NT2/D1 (cell line): ENCODE measurements at regions not wholly inside any gene's neighbourhood (a gene's known extent, or its start where the extent isn't known, plus 50 kb on each side); places are given as distances from the start of the nearest gene placed in this dataset.

Experiments
- DNase-seq: peaks from one replicate; pipeline ENCODE4 v3.0.0-alpha.2; 2011; ENCODE audit warnings: low read depth, low spot score
- H3K27me3 ChIP-seq: 2 replicates; pipeline ENCODE4 v1.6.0; 2011; ENCODE audit warnings: mild to moderate bottlenecking; ENCODE audit not compliant: insufficient read length, insufficient read depth
- H3K36me3 ChIP-seq: 2 replicates; pipeline ENCODE4 v1.6.1; 2011; ENCODE audit warnings: mild to moderate bottlenecking, low read length, mixed read lengths; ENCODE audit not compliant: insufficient read depth, insufficient read length
- H3K4me1 ChIP-seq: 2 replicates; pipeline ENCODE4 v1.5.1; 2011; ENCODE audit not compliant: insufficient read depth, insufficient read length
- H3K4me3 ChIP-seq: 2 replicates; pipeline ENCODE4 v1.5.1; 2011; ENCODE audit warnings: low read depth; ENCODE audit not compliant: insufficient read length
- H3K9ac ChIP-seq: 2 replicates; pipeline ENCODE4 v1.6.0; 2011; ENCODE audit warnings: low read depth; ENCODE audit not compliant: insufficient read length
- H3K9me3 ChIP-seq: 2 replicates; pipeline ENCODE4 v1.5.1; 2011; ENCODE audit warnings: mild to moderate bottlenecking, low read length; ENCODE audit not compliant: insufficient read depth
- SUZ12 ChIP-seq: IDR thresholded peaks from 2 replicates; pipeline ENCODE4 v1.6.1; 2011; ENCODE audit not compliant: insufficient read length, insufficient read depth; ENCODE audit errors: extremely low read depth
- YY1 ChIP-seq: IDR thresholded peaks from 2 replicates; pipeline ENCODE4 v1.6.1; 2011; ENCODE audit not compliant: insufficient read length, insufficient read depth
- ZNF274 ChIP-seq: IDR thresholded peaks from 2 replicates; pipeline ENCODE4 v1.6.1; 2011; ENCODE audit warnings: mild to moderate bottlenecking, low read depth, low read length

DNA sequence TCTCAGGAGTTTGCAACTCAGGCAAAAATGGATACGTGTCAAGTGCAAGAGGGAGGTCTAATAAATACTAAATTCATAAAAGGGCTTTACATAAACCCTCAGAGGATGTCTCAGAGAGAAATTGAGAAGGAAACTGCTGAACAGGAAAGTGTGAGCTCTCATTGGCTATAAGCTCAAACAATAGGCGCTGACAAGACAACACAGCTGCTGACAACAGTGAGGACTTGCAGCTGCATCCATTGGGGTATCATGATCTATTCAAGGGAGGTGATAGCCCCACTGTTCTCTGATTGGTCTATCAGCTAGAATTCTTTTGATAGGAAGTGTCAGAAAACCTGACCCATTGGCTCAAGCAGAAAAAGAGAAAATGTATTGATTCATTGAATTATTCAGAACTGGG, 187.2 kb downstream of the CBLN1 start:
- DNase-seq = no peak
- Histone ChIP-seq H3K4me3 (no peak overlapping the region), H3K4me1 (peaks cover 2% of the 10 kb centered on the region), H3K36me3 (no peaks in the 10 kb centered on the region), H3K9me3 (no peaks in the 10 kb centered on the region), H3K9ac (no peak overlapping the region), H3K27me3 (no peaks in the 10 kb centered on the region)
- TF ChIP-seq SUZ12 (no peak), YY1 (no peak)

DNA sequence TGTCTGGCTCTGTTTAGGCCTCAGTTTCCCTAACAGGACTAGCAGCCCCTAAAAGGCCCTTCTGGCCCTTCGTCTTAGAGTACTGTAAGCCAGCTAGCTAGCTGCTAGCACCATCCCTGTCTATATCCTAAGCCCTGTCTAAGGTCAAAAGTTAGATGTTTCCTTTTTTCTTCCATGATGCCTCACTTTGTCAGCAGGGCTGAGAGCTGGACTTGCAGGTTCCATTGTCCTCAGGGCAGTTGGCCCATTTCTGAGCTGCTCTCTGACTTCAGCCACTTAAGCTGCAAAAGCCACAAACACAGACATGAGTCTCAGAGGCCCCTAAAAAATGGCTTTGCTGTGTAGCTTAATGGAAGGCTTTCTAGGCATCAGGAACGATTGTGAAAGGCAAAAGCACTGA, 187.7 kb downstream of the CBLN1 start:
- Histone ChIP-seq H3K27me3 (no peaks in the 10 kb centered on the region), H3K9ac (no peak overlapping the region), H3K4me1 (peaks cover 2% of the 10 kb centered on the region), H3K9me3 (no peaks in the 10 kb centered on the region), H3K36me3 (no peaks in the 10 kb centered on the region), H3K4me3 (no peak overlapping the region)
- DNase-seq = no peak
- TF ChIP-seq ZNF274 = no peak
- TF ChIP-seq YY1 = no peak
- no peak for TF ChIP-seq SUZ12

DNA sequence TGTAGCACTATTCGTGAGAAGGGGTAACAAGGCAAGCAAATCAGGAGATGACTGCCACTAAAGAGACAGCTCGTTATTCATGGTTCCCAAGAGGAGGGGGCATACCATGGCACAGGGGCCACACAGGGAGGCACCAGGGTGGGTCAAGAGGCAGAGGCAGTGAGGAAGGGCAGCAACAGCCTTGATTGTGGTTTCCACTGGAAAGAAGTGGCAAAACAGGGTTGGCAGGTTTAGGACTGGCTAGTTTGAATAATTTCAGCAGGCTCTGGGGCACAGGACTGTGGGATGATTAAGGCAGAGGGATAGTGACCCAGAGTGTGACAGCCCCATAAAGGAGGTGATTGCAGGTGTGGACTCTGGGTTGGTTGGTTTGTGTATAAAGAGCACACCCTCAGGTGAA, 188.9 kb downstream of the CBLN1 start:
- Histone ChIP-seq H3K9ac (no peak overlapping the region), H3K4me3 (no peak overlapping the region), H3K9me3 (no peaks in the 10 kb centered on the region), H3K36me3 (no peaks in the 10 kb centered on the region), H3K4me1 (peaks cover 2% of the 10 kb centered on the region), H3K27me3 (no peaks in the 10 kb centered on the region)
- DNase-seq = no peak
- TF ChIP-seq ZNF274 = no peak

DNA sequence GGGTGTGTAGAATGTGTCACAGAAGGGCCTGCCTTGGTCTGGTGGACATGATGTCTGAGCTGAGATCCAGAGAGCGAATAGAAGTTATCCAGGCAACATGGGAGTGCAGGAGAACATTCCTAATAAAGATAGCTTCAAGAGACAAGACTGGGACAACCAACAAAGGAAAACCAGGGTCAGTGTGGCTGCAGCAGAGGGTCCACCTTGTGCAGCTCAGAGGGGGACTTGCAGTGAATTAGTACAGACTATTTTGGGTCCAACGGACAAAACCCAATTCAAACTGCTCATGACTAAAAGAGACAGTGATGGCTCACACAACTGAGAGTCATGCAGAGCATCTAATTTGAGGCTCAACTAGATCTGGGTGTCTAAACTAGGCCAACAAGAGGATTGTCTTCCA, 192.1 kb downstream of the CBLN1 start:
- no peak for DNase-seq
- H3K36me3 ChIP-seq = no peaks in the 10 kb centered on the region
- TF ChIP-seq YY1 = no peak
- no peak for TF ChIP-seq ZNF274
- no peak for TF ChIP-seq SUZ12
- H3K4me1 ChIP-seq = no peaks in the 10 kb centered on the region
- H3K9me3 ChIP-seq = peaks cover 14% of the 10 kb centered on the region
- H3K4me3 ChIP-seq = no peak overlapping the region
- H3K9ac ChIP-seq = no peak overlapping the region
- H3K27me3 ChIP-seq = no peaks in the 10 kb centered on the region

DNA sequence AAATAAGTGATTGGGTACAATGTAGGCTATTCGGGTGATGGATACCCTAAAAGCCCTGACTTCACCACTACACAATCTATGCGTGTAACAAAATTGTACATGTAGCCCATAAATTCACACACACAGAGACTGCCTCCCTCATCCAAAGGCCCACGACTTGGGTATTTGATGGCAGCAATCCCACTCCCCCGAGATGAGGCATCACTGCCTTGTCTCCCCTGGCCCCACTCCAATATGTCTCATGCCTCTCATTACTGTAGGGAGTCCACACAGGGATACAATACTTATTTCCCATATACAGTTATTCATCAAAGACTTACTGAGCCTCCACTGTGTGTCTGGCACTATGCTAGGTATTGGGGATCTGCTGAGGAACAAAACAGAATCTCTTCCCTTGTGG, 192.6 kb downstream of the CBLN1 start:
- Histone ChIP-seq H3K9ac (no peak overlapping the region), H3K4me3 (no peak overlapping the region), H3K27me3 (no peaks in the 10 kb centered on the region), H3K9me3 (peaks cover 19% of the 10 kb centered on the region), H3K36me3 (no peaks in the 10 kb centered on the region), H3K4me1 (no peaks in the 10 kb centered on the region)
- DNase-seq = no peak
- TF ChIP-seq SUZ12 (no peak), YY1 (no peak), ZNF274 (no peak)

DNA sequence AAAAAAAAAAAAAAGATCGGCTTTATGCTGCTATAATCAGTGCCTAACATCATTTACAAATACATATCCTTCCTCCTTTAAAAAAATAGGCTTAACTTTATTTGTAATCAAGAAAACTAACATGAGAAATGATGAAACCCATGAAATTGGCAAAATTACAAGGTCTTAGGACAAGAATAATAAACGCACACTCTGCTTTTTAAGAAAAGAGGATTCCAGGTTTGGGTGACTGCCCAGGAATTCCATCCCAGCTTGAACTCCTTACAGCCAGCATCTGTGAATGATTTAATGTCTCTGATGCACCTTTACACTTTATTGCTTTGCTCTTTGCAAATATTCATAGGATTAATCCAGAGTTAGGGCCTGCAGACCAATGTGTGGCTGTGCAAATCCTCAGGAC, 196.0 kb downstream of the CBLN1 start:
- H3K9me3 ChIP-seq = peaks cover 19% of the 10 kb centered on the region
- no peak for DNase-seq
- H3K9ac ChIP-seq = no peak overlapping the region
- TF ChIP-seq ZNF274 (no peak), YY1 (no peak), SUZ12 (no peak)
- no peaks in the 10 kb centered on the region for H3K27me3 ChIP-seq
- H3K4me3 ChIP-seq = no peak overlapping the region
- no peaks in the 10 kb centered on the region for H3K36me3 ChIP-seq
- H3K4me1 ChIP-seq = no peaks in the 10 kb centered on the region

DNA sequence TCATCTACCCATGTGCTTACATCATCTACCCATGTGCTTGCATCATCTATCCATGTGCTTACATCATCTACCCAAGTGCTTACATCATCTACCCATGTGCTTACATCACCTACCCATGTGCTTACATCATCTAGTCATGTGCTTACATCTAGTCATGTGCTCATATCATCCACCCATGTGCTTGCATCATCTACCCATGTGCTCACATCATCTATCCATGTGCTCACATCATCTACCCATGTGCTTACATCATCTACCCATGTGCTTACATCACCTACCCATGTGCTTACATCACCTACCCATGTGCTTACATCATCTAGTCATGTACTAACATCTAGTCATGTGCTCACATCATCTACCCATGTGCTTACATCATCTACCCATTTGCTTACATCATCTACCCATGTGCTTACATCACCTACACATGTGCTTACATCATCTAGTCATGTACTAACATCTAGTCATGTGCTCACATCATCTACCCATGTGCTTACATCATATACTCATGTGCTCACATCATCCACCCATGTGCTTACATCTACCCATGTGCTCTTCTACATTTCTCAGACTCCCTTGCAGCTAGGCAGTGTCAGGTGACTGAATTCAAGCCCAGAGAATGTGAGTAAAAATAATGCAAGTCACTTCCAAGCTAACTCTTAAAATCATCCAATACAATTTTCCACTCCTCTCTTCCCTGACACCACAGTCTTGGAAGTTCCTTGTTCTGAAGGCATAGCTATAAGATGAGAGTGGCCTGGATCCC, 196.8 kb downstream of the CBLN1 start:
- no peak for TF ChIP-seq ZNF274
- TF ChIP-seq SUZ12 = no peak
- no peak for TF ChIP-seq YY1
- Histone ChIP-seq H3K4me3 (no peak overlapping the region), H3K9ac (no peak overlapping the region), H3K36me3 (no peaks in the 10 kb centered on the region), H3K4me1 (no peaks in the 10 kb centered on the region), H3K9me3 (peaks cover 23% of the 10 kb centered on the region), H3K27me3 (no peaks in the 10 kb centered on the region)
- DNase-seq = no peak

DNA sequence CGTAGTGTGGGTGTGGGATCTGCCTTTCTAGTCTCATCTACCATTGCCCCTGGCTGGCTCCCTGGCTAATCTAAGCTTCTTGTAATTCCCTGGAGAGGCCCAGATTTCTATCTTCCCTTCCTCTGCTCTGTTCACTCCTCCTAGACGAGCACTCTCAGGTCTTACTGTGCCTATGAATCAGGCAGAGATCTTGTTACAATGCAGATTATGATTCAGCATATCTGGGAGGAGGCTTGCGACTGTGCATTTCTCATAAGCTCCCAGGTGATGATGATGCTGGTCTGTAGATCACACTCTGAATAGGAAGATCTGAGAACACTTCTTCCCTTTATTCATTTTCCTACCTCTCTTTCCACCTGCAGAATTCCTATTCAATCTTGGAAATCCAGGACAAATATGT, 200.1 kb downstream of the CBLN1 start:
- Histone ChIP-seq H3K9me3 (peaks cover 53% of the 10 kb centered on the region), H3K36me3 (no peaks in the 10 kb centered on the region), H3K4me1 (no peaks in the 10 kb centered on the region), H3K4me3 (no peak overlapping the region), H3K27me3 (no peaks in the 10 kb centered on the region), H3K9ac (no peak overlapping the region)
- no peak for DNase-seq
- no peak for TF ChIP-seq SUZ12
- no peak for TF ChIP-seq ZNF274
- no peak for TF ChIP-seq YY1
